ENCODE measurements at regions not wholly inside any gene's neighbourhood (a gene's known extent, or its start where the extent isn't known, plus 50 kb on each side); places are given as distances from the start of the nearest gene placed in this dataset.

- no peak for TF ChIP-seq CTCF (conservative IDR thresholded peaks at IDR 0.05; ENCODE audit: low read length)
- no peak for TF ChIP-seq EZH2phosphoT487 (IDR thresholded peaks at IDR 0.05; ENCODE audit: borderline replicate concordance, low read depth, low read length)
Observed at GRCh38 chr7:25652366-25652765, 424.1 kb upstream of the NPVF start.

All from OCI-LY7 (cell line).